ENCODE measurements at regions not wholly inside any gene's neighbourhood (a gene's known extent, or its start where the extent isn't known, plus 50 kb on each side); places are given as distances from the start of the nearest gene placed in this dataset.
"Not testable (repeated sequence)": the region's sequence is repeated elsewhere in the genome, so short reads cannot be mapped to it uniquely, and the experiment has no call there.

- Histone ChIP-seq H4K12ac (ENCODE audit: low read depth, low read length) (no peak overlapping the region), H3K79me2 (ENCODE audit: control insufficient read depth, insufficient read depth, low read length, poor library complexity) (no peaks in the 10 kb centered on the region), H3K4me2 (ENCODE audit: low read length) (no peak overlapping the region), H3K18ac (ENCODE audit: low read length) (no peak overlapping the region), H3K79me1 (ENCODE audit: low read length) (no peaks in the 10 kb centered on the region), H2BK120ac (ENCODE audit: insufficient read depth, low read length, poor library complexity) (no peak overlapping the region), H3K9me3 (ENCODE audit: insufficient read depth, low read depth, low read length) (no peaks in the 10 kb centered on the region), H3K4me1 (ENCODE audit: control insufficient read depth in 1 of 2, insufficient read depth in 2 of 2, low read length in 2 of 2) (no peaks in the 10 kb centered on the region), H4K91ac (ENCODE audit: low read depth, low read length) (no peak overlapping the region), H3K36me3 (ENCODE audit: control insufficient read depth in 1 of 2, insufficient read depth in 2 of 2, low read length in 2 of 2) (no peaks in the 10 kb centered on the region), H2BK5ac (ENCODE audit: low read depth, low read length, poor library complexity) (no peak overlapping the region), H3K14ac (ENCODE audit: low read length) (no peak overlapping the region), H3K23ac (ENCODE audit: low read length) (no peak overlapping the region), H2AFZ (ENCODE audit: insufficient read depth, low read length, poor library complexity) (no peak overlapping the region), H3K4me3 (ENCODE audit: low read depth, low read length) (no peak overlapping the region), H3K27ac (ENCODE audit: low read depth, low read length) (no peak overlapping the region), H3K9ac (ENCODE audit: low read length) (no peak overlapping the region), H3K27me3 (ENCODE audit: insufficient read depth, low read length) (no peaks in the 10 kb centered on the region), H3K4ac (ENCODE audit: low read depth, low read length) (no peak overlapping the region), H2AK5ac (ENCODE audit: low read length) (no peak overlapping the region), H2BK12ac (ENCODE audit: low read length) (no peak overlapping the region), H4K8ac (ENCODE audit: low read depth, low read length) (no peak overlapping the region)
- DNase-seq = no peak
- WGBS (ENCODE audit: extremely low coverage, insufficient coverage, insufficient read length) = no CpG with 5 or more reads among the region's 8 CpGs
These were observed 129.8 kb downstream of the FGF18 start for GRCh38 chr5:171549274-171549673.

GRCh38 chr5:171553817-171554216, 134.4 kb downstream of the FGF18 start:
- not testable (repeated sequence) for H3K79me1 ChIP-seq (ENCODE audit: low read length); H4K12ac ChIP-seq (ENCODE audit: low read depth, low read length); H2BK12ac ChIP-seq (ENCODE audit: low read length); H3K9ac ChIP-seq (ENCODE audit: low read length); H3K18ac ChIP-seq (ENCODE audit: low read length); H4K91ac ChIP-seq (ENCODE audit: low read depth, low read length); H2BK120ac ChIP-seq (ENCODE audit: insufficient read depth, low read length, poor library complexity); H2AFZ ChIP-seq (ENCODE audit: insufficient read depth, low read length, poor library complexity); H3K4me3 ChIP-seq (ENCODE audit: low read depth, low read length); H3K14ac ChIP-seq (ENCODE audit: low read length); H3K23ac ChIP-seq (ENCODE audit: low read length); H3K4me2 ChIP-seq (ENCODE audit: low read length); H3K27me3 ChIP-seq (ENCODE audit: insufficient read depth, low read length); H2BK5ac ChIP-seq (ENCODE audit: low read depth, low read length, poor library complexity); H3K4ac ChIP-seq (ENCODE audit: low read depth, low read length); H3K27ac ChIP-seq (ENCODE audit: low read depth, low read length); H2AK5ac ChIP-seq (ENCODE audit: low read length); DNase-seq; H3K4me1 ChIP-seq (ENCODE audit: control insufficient read depth in 1 of 2, insufficient read depth in 2 of 2, low read length in 2 of 2); H4K8ac ChIP-seq (ENCODE audit: low read depth, low read length); H3K79me2 ChIP-seq (ENCODE audit: control insufficient read depth, insufficient read depth, low read length, poor library complexity); H3K9me3 ChIP-seq (ENCODE audit: insufficient read depth, low read depth, low read length); H3K36me3 ChIP-seq (ENCODE audit: control insufficient read depth in 1 of 2, insufficient read depth in 2 of 2, low read length in 2 of 2)
- WGBS (ENCODE audit: extremely low coverage, insufficient coverage, insufficient read length) = no CpG with 5 or more reads among the region's 7 CpGs

GRCh38 chr5:171555160-171555559, 135.7 kb downstream of the FGF18 start:
- no CpG with 5 or more reads among the region's 6 CpGs for WGBS (ENCODE audit: extremely low coverage, insufficient coverage, insufficient read length)
- no peak overlapping the region for H3K9ac ChIP-seq (ENCODE audit: low read length)

GRCh38 chr5:171562822-171563221, 143.4 kb downstream of the FGF18 start:
- no peak overlapping the region for H4K12ac ChIP-seq (ENCODE audit: low read depth, low read length)
- no peak for DNase-seq
- H2BK5ac ChIP-seq (ENCODE audit: low read depth, low read length, poor library complexity) = no peak overlapping the region
- H3K79me1 ChIP-seq (ENCODE audit: low read length) = no peaks in the 10 kb centered on the region
- H3K4me2 ChIP-seq (ENCODE audit: low read length) = no peak overlapping the region
- H3K23ac ChIP-seq (ENCODE audit: low read length) = no peak overlapping the region
- no peaks in the 10 kb centered on the region for H3K36me3 ChIP-seq (ENCODE audit: control insufficient read depth in 1 of 2, insufficient read depth in 2 of 2, low read length in 2 of 2)
- H3K4me1 ChIP-seq (ENCODE audit: control insufficient read depth in 1 of 2, insufficient read depth in 2 of 2, low read length in 2 of 2) = no peaks in the 10 kb centered on the region
- H4K91ac ChIP-seq (ENCODE audit: low read depth, low read length) = no peak overlapping the region
- H3K4ac ChIP-seq (ENCODE audit: low read depth, low read length) = no peak overlapping the region
- H3K79me2 ChIP-seq (ENCODE audit: control insufficient read depth, insufficient read depth, low read length, poor library complexity) = no peaks in the 10 kb centered on the region
- H3K9ac ChIP-seq (ENCODE audit: low read length) = no peak overlapping the region
- no CpG with 5 or more reads among the region's 3 CpGs for WGBS (ENCODE audit: extremely low coverage, insufficient coverage, insufficient read length)
- H3K14ac ChIP-seq (ENCODE audit: low read length) = no peak overlapping the region
- H4K8ac ChIP-seq (ENCODE audit: low read depth, low read length) = no peak overlapping the region
- no peak overlapping the region for H2BK12ac ChIP-seq (ENCODE audit: low read length)
- H3K27me3 ChIP-seq (ENCODE audit: insufficient read depth, low read length) = no peaks in the 10 kb centered on the region
- H2BK120ac ChIP-seq (ENCODE audit: insufficient read depth, low read length, poor library complexity) = no peak overlapping the region
- no peak overlapping the region for H3K18ac ChIP-seq (ENCODE audit: low read length)
- H3K4me3 ChIP-seq (ENCODE audit: low read depth, low read length) = no peak overlapping the region
- H3K27ac ChIP-seq (ENCODE audit: low read depth, low read length) = no peak overlapping the region
- H3K9me3 ChIP-seq (ENCODE audit: insufficient read depth, low read depth, low read length) = no peaks in the 10 kb centered on the region
- H2AFZ ChIP-seq (ENCODE audit: insufficient read depth, low read length, poor library complexity) = no peak overlapping the region
- no peak overlapping the region for H2AK5ac ChIP-seq (ENCODE audit: low read length)

More at GRCh38 chr5:171555160-171555559, 135.7 kb downstream of the FGF18 start:
- H4K8ac ChIP-seq (ENCODE audit: low read depth, low read length) = no peak overlapping the region
- no peak overlapping the region for H3K4ac ChIP-seq (ENCODE audit: low read depth, low read length)
- no peak overlapping the region for H4K91ac ChIP-seq (ENCODE audit: low read depth, low read length)
- no peaks in the 10 kb centered on the region for H3K36me3 ChIP-seq (ENCODE audit: control insufficient read depth in 1 of 2, insufficient read depth in 2 of 2, low read length in 2 of 2)
- H3K14ac ChIP-seq (ENCODE audit: low read length) = no peak overlapping the region
- no peak overlapping the region for H3K4me2 ChIP-seq (ENCODE audit: low read length)
- no peak overlapping the region for H2AK5ac ChIP-seq (ENCODE audit: low read length)
- no peak overlapping the region for H2BK120ac ChIP-seq (ENCODE audit: insufficient read depth, low read length, poor library complexity)
- H3K79me2 ChIP-seq (ENCODE audit: control insufficient read depth, insufficient read depth, low read length, poor library complexity) = no peaks in the 10 kb centered on the region
- no peak overlapping the region for H3K4me3 ChIP-seq (ENCODE audit: low read depth, low read length)
- H3K79me1 ChIP-seq (ENCODE audit: low read length) = no peaks in the 10 kb centered on the region
- H2BK5ac ChIP-seq (ENCODE audit: low read depth, low read length, poor library complexity) = no peak overlapping the region
- no peak for DNase-seq
- H3K18ac ChIP-seq (ENCODE audit: low read length) = no peak overlapping the region
- H2AFZ ChIP-seq (ENCODE audit: insufficient read depth, low read length, poor library complexity) = no peak overlapping the region
- no peak overlapping the region for H3K27ac ChIP-seq (ENCODE audit: low read depth, low read length)
- no peak overlapping the region for H2BK12ac ChIP-seq (ENCODE audit: low read length)
- H3K27me3 ChIP-seq (ENCODE audit: insufficient read depth, low read length) = no peaks in the 10 kb centered on the region
- no peak overlapping the region for H4K12ac ChIP-seq (ENCODE audit: low read depth, low read length)
- no peaks in the 10 kb centered on the region for H3K4me1 ChIP-seq (ENCODE audit: control insufficient read depth in 1 of 2, insufficient read depth in 2 of 2, low read length in 2 of 2)
- no peaks in the 10 kb centered on the region for H3K9me3 ChIP-seq (ENCODE audit: insufficient read depth, low read depth, low read length)
- no peak overlapping the region for H3K23ac ChIP-seq (ENCODE audit: low read length)
